HFFc6 (cell line): ENCODE measurements at regions not wholly inside any gene's neighbourhood (a gene's known extent, or its start where the extent isn't known, plus 50 kb on each side); places are given as distances from the start of the nearest gene placed in this dataset.
A peak's percentile ranks its signal among the peaks of the same experiment; 100 is the strongest.

ENCODE experiments used
- DNase-seq: peaks from one replicate; pipeline ENCODE4 v3.0.0-alpha.2; 2018
- H3K27ac Mint-ChIP-seq: 2 replicates; pipeline ENCODE4 v1.8.0; 2020; ENCODE audit warnings: mild to moderate bottlenecking, mixed read lengths
- H3K27me3 Mint-ChIP-seq: 2 replicates; pipeline ENCODE4 v1.8.0; 2021; ENCODE audit warnings: mild to moderate bottlenecking, moderate library complexity, mixed read lengths; ENCODE audit not compliant: insufficient read depth
- H3K36me3 Mint-ChIP-seq: 2 replicates; pipeline ENCODE4 v1.8.0; 2021; ENCODE audit warnings: low read depth, mixed read lengths
- H3K4me1 Mint-ChIP-seq: 2 replicates; pipeline ENCODE4 v1.8.0; 2020; ENCODE audit warnings: low read depth, mixed read lengths
- H3K4me3 Mint-ChIP-seq: 2 replicates; pipeline ENCODE4 v1.8.0; 2020; ENCODE audit warnings: mild to moderate bottlenecking, moderate library complexity, mixed read lengths
- H3K9me3 Mint-ChIP-seq: 2 replicates; pipeline ENCODE4 v1.8.0; 2020; ENCODE audit warnings: mild to moderate bottlenecking, mixed read lengths
- CTCF ChIP-seq: fragments of 200-600 bp; sonication (generic); IDR thresholded peaks from 2 replicates; pipeline ENCODE4 v1.5.0; 2021; ENCODE audit warnings: antibody characterized with exemption, mild to moderate bottlenecking

- DNase-seq: no peak
- Mint-ChIP-seq H3K4me1 (no peaks in the 10 kb centered on the region), H3K36me3 (peaks cover 5% of the 10 kb centered on the region), H3K9me3 (peaks cover 8% of the 10 kb centered on the region), H3K27me3 (no peaks in the 10 kb centered on the region), H3K27ac (no peak overlapping the region), H3K4me3 (peak overlapping the region; percentile 51; the same call in 1 of the 2 replicates)
- TF ChIP-seq CTCF: no peak
Measured at GRCh38 chr4:178165251-178165950, 723.2 kb upstream of the AGA start.

GRCh38 chr4:178165951-178166308, 723.7 kb upstream of the AGA start:
- Mint-ChIP-seq H3K27ac (no peak overlapping the region), H3K9me3 (peaks cover 12% of the 10 kb centered on the region), H3K4me3 (peak overlapping the region; percentile 51; the same call in 1 of the 2 replicates)

GRCh38 chr4:178173771-178174170, 731.5 kb upstream of the AGA start:
- no peaks in the 10 kb centered on the region; the same call in 1 of the 2 replicates for H3K4me1 Mint-ChIP-seq
- no peak overlapping the region for H3K27ac Mint-ChIP-seq
- TF ChIP-seq CTCF: no peak
- no peaks in the 10 kb centered on the region for H3K36me3 Mint-ChIP-seq
- peaks cover 5% of the 10 kb centered on the region; the same call in 1 of the 2 replicates for H3K9me3 Mint-ChIP-seq
- no peak overlapping the region for H3K4me3 Mint-ChIP-seq
- DNase-seq: no peak
- no peaks in the 10 kb centered on the region for H3K27me3 Mint-ChIP-seq

More at GRCh38 chr4:178165951-178166308, 723.7 kb upstream of the AGA start:
- no peaks in the 10 kb centered on the region for H3K27me3 Mint-ChIP-seq
- TF ChIP-seq CTCF: no peak
- no peaks in the 10 kb centered on the region for H3K4me1 Mint-ChIP-seq
- no peak for DNase-seq
- peaks cover 5% of the 10 kb centered on the region for H3K36me3 Mint-ChIP-seq

- no peaks in the 10 kb centered on the region for H3K27me3 Mint-ChIP-seq
- no peak for DNase-seq
- TF ChIP-seq CTCF: no peak
- no peak overlapping the region for H3K4me3 Mint-ChIP-seq
- H3K9me3 Mint-ChIP-seq: peaks cover 5% of the 10 kb centered on the region; the same call in 1 of the 2 replicates
- no peaks in the 10 kb centered on the region for H3K36me3 Mint-ChIP-seq
- H3K4me1 Mint-ChIP-seq: no peaks in the 10 kb centered on the region; the same call in 1 of the 2 replicates
- H3K27ac Mint-ChIP-seq: no peak overlapping the region
Measured at GRCh38 chr4:178174756-178175155, 732.5 kb upstream of the AGA start.

GRCh38 chr4:178185517-178185916, 743.3 kb upstream of the AGA start:
- Mint-ChIP-seq H3K27ac (no peak overlapping the region), H3K4me1 (no peaks in the 10 kb centered on the region; the same call in 1 of the 2 replicates), H3K9me3 (no peaks in the 10 kb centered on the region; the same call in 1 of the 2 replicates), H3K27me3 (no peaks in the 10 kb centered on the region), H3K36me3 (no peaks in the 10 kb centered on the region), H3K4me3 (no peak overlapping the region)
- TF ChIP-seq CTCF: no peak
- DNase-seq: no peak
